Tibial nerve (tissue), 4 donors: ENCODE measurements at regions not wholly inside any gene's neighbourhood (a gene's known extent, or its start where the extent isn't known, plus 50 kb on each side); places are given as distances from the start of the nearest gene placed in this dataset.

Experiments
- DNase-seq, 2 donors: peaks; one replicate each; pipeline ENCODE4 v3.0.0-alpha.2; 2019; ENCODE audit warnings: low spot score in 2 of 2
- H3K27ac ChIP-seq, 4 donors: fragments of 200-600 bp; sonication (generic) in 3 of 4; one replicate each; pipeline ENCODE4 v1.5.1; 2017 to 2019; ENCODE audit warnings: mild to moderate bottlenecking in 1 of 4
- H3K27me3 ChIP-seq, 2 donors: fragments of 200-600 bp; sonication (generic) in 1 of 2; one replicate each; pipeline versions ENCODE4 v1.5.1 to v1.6.0; 2017 to 2019
- H3K36me3 ChIP-seq, 3 donors: fragments of 200-600 bp; sonication (generic); one replicate each; pipeline ENCODE4 v1.5.1; 2018 to 2019
- H3K4me1 ChIP-seq, 4 donors: fragments of 200-600 bp; sonication (generic) in 3 of 4; one replicate each; pipeline ENCODE4 v1.5.1; 2017 to 2019
- H3K4me3 ChIP-seq, 4 donors: fragments of 200-600 bp; sonication (generic) in 3 of 4; one replicate each; pipeline ENCODE4 v1.5.1; 2017 to 2019; ENCODE audit warnings: mild to moderate bottlenecking in 1 of 4, moderate library complexity in 1 of 4
- H3K9me3 ChIP-seq, 4 donors: fragments of 200-600 bp; sonication (generic) in 3 of 4; one replicate each; pipeline ENCODE4 v1.5.1; 2017 to 2019
- EP300 ChIP-seq, 2 donors: sonication (generic); formaldehyde crosslinking; IDR thresholded peaks; one replicate each; pipeline ENCODE4 v1.6.1; 2017; ENCODE audit warnings: antibody characterized with exemption in 2 of 2, mild to moderate bottlenecking in 1 of 2
- POLR2A ChIP-seq, 2 donors: fragments of 450-650 bp; IDR thresholded peaks; one replicate each; pipeline ENCODE4 v1.6.1; 2017; ENCODE audit warnings: antibody characterized with exemption in 2 of 2, mild to moderate bottlenecking in 2 of 2, moderate library complexity in 2 of 2
- WGBS, 2 donors: methylation state at CpG; one replicate each; pipeline ENCODE4 v1.1.5; 2018; 5-methylcytosine and 5-hydroxymethylcytosine counted together
- TF ChIP-seq, protein P1 (sequence below), 5 experiments: fragments of 200-600 bp in 3 of 5; fragments of 450-650 bp in 2 of 5; sonication (generic) in 3 of 5; IDR thresholded peaks; one replicate each; pipeline ENCODE4 v1.5.1; 2016 to 2019; ENCODE audit warnings: antibody characterized with exemption in 5 of 5, mild to moderate bottlenecking in 3 of 5, moderate library complexity in 2 of 5

DNA sequence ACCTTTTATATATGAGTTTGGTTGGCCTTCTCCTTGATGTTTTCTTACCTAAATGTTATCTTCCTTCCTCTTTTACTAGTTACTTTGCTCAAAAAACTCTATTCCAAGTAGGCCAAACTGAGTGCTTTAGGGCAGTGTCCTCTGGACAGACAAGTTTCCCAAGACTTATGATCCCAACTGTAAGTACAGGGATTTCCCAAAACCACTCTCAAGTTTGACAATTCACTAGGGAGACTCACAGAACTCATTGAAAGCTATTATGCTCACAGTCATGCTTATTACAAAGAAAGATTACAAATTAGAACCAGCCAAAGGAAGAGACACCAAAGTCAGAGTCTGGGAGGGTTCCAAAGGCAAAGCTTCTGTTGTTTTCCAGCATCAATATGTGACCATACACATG, 534.2 kb upstream of the ALCAM start:
- no peak for DNase-seq
- no peak overlapping the region for H3K27ac ChIP-seq
- no peaks in the 10 kb centered on the region for H3K27me3 ChIP-seq
- no peaks in the 10 kb centered on the region for H3K4me1 ChIP-seq
- H3K9me3 ChIP-seq = no peaks in the 10 kb centered on the region
- H3K36me3 ChIP-seq = no peaks in the 10 kb centered on the region
- no peak for TF ChIP-seq POLR2A (IDR thresholded peaks at IDR 0.05)
- TF ChIP-seq, protein P1, sequence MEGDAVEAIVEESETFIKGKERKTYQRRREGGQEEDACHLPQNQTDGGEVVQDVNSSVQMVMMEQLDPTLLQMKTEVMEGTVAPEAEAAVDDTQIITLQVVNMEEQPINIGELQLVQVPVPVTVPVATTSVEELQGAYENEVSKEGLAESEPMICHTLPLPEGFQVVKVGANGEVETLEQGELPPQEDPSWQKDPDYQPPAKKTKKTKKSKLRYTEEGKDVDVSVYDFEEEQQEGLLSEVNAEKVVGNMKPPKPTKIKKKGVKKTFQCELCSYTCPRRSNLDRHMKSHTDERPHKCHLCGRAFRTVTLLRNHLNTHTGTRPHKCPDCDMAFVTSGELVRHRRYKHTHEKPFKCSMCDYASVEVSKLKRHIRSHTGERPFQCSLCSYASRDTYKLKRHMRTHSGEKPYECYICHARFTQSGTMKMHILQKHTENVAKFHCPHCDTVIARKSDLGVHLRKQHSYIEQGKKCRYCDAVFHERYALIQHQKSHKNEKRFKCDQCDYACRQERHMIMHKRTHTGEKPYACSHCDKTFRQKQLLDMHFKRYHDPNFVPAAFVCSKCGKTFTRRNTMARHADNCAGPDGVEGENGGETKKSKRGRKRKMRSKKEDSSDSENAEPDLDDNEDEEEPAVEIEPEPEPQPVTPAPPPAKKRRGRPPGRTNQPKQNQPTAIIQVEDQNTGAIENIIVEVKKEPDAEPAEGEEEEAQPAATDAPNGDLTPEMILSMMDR (IDR thresholded peaks at IDR 0.05) = no peak
- TF ChIP-seq EP300 (IDR thresholded peaks at IDR 0.05) = no peak
- no peak overlapping the region for H3K4me3 ChIP-seq

DNA sequence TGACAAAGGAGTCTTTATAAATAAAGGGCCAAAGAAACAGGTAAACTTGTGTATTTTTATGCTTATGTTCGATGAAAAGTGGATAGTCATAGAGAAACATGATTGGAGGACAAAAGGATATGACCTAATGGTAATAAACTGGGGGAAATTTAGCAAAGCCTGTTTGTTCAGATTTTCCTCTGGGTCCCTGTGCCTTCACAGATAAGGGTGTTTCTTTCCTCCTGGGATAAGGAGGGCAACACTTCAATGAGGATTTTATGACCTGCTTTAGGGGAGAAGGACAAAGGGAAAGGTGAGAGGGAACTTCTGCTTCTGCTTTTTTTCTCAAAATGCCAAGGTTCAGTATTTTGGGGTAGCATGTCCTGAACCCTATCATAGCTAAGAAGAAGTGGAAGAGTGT, 531.3 kb upstream of the ALCAM start:
- WGBS, 2 donors = 57 to 66% methylated on average over 1 of the region's 1 CpG
- H3K27me3 ChIP-seq = no peaks in the 10 kb centered on the region
- no peaks in the 10 kb centered on the region for H3K36me3 ChIP-seq
- H3K27ac ChIP-seq = no peak overlapping the region
- H3K4me1 ChIP-seq = no peaks in the 10 kb centered on the region
- no peak overlapping the region for H3K4me3 ChIP-seq
- TF ChIP-seq EP300 (IDR thresholded peaks at IDR 0.05) = no peak
- TF ChIP-seq, protein P1 (IDR thresholded peaks at IDR 0.05) = no peak
- no peak for TF ChIP-seq POLR2A (IDR thresholded peaks at IDR 0.05)
- H3K9me3 ChIP-seq = no peaks in the 10 kb centered on the region
- no peak for DNase-seq

DNA sequence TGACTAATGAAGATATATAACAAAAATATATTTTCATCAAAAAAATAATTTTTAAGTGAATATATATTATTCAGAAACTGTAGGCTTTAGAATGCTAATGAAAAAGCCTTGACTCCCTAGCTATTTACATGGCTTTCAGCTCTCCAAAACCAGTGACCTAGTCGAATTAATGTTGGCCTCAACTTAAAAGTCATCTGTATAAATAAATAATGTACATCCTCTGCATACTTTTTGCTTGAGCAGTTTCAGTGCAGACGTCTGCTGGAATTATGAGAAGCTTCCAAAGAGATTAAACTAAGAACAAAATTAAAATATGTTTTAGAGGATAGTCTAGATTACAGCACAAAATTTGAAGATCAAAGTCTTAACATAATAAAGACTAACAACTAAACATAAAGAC, 520.4 kb upstream of the ALCAM start:
- Histone ChIP-seq H3K4me3 (no peak overlapping the region), H3K27ac (no peak overlapping the region), H3K27me3 (no peaks in the 10 kb centered on the region), H3K9me3 (peaks cover 0 to 7% (median 0%) of the 10 kb centered on the region in 4 donors), H3K36me3 (no peaks in the 10 kb centered on the region), H3K4me1 (no peaks in the 10 kb centered on the region)
- 22 to 28% methylated on average over 2 of the region's 2 CpGs for WGBS, 2 donors
- DNase-seq = no peak
- TF ChIP-seq EP300 (IDR thresholded peaks at IDR 0.05) (no peak), POLR2A (IDR thresholded peaks at IDR 0.05) (no peak)
- TF ChIP-seq, protein P1 (IDR thresholded peaks at IDR 0.05) = no peak

DNA sequence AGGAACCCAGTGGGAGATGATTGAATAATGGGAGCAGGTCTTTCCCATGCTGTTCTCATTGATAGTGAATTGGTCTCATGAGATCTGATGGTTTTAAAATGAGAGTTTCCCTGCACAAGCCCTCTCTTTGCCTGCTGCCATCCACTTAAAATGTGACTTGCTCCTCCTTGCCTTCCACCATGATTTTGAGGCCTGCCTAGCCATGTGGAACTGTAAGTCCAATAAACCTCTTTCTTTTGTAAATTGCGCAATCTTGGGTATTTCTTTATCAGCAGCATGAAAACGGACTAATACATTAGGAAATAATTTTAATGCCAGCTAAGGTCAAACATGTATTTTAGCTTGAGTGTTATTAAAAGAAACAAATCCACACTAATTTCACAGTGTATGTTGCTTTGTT, 517.6 kb upstream of the ALCAM start:
- WGBS, 2 donors = 87 to 91% methylated on average over 2 of the region's 2 CpGs
- H3K27ac ChIP-seq = no peak overlapping the region
- no peaks in the 10 kb centered on the region for H3K36me3 ChIP-seq
- DNase-seq = no peak
- no peak overlapping the region for H3K4me3 ChIP-seq
- H3K27me3 ChIP-seq = no peaks in the 10 kb centered on the region
- TF ChIP-seq POLR2A (IDR thresholded peaks at IDR 0.05) (no peak), EP300 (IDR thresholded peaks at IDR 0.05) (no peak)
- TF ChIP-seq, protein P1 (IDR thresholded peaks at IDR 0.05) = no peak
- peaks cover 0 to 7% (median 0%) of the 10 kb centered on the region in 4 donors for H3K9me3 ChIP-seq
- no peaks in the 10 kb centered on the region for H3K4me1 ChIP-seq

DNA sequence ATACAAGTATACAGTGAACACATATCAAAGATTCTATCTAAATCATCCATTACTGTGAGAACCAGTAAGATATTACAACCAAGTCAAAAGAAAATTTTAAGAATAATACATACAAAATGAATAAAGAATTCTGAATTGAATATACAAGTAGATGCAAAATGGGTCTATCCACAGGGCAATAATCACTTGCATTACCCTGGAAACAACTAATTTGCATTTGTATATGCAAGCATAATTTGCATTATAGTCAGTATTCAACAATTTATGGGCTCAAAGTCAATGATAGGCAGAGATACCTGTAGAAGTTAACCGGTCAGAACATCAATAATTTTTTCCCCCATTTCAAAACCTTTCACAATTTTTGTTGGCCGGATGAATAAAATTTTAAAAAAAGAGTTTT, 512.2 kb upstream of the ALCAM start:
- no peak for DNase-seq
- no peaks in the 10 kb centered on the region for H3K4me1 ChIP-seq
- no peak overlapping the region for H3K27ac ChIP-seq
- H3K9me3 ChIP-seq = peaks cover 0 to 3% (median 0%) of the 10 kb centered on the region in 4 donors
- TF ChIP-seq EP300 (IDR thresholded peaks at IDR 0.05) = no peak
- TF ChIP-seq, protein P1 (IDR thresholded peaks at IDR 0.05) = no peak
- H3K36me3 ChIP-seq = no peaks in the 10 kb centered on the region
- H3K27me3 ChIP-seq = no peaks in the 10 kb centered on the region
- no peak overlapping the region for H3K4me3 ChIP-seq
- WGBS, 2 donors = 83 to 84% methylated on average over 2 of the region's 2 CpGs
